HG03064 (cell line): ENCODE measurements at regions not wholly inside any gene's neighbourhood (a gene's known extent, or its start where the extent isn't known, plus 50 kb on each side); places are given as distances from the start of the nearest gene placed in this dataset.
A peak's percentile ranks its signal among the peaks of the same experiment; 100 is the strongest.

ENCODE experiments used
- ATAC-seq: cut with Tn5 transposase; IDR thresholded peaks from one replicate; pipeline ENCODE4 v1.9.1; 2021; ENCODE audit warnings: low read depth; ENCODE audit not compliant: unreplicated experiment

DNA sequence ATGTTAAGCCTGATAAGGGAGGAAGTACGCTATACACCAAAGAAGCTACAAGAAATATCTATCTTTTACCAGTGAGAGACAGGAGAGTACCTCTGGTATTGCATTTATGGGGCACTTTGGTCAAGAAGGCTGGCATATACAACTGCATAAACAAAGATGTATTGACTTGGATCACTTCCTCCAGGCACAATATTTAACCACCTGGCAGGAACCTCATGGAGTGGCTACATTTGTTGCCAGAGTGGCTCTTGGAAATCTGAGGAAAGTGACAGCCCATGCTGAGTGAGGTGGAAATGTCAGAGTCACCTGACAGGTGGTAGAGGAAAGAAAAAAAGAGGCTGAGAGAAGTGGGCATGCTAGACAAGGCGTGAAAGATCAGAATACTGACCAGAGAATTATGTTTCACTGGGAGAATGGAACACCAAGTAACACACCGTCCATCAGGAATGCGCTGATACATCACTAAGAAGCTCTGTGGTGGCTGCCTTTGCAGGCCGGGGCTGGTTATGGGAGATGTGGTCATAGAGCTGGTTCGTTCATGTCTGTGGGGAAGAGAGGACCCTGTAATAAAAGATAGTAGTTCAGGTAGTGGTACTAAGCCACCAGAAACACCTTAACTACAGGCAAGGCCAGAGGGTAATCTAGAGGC, 61.4 kb upstream of the UFL1 start:
- no peak for ATAC-seq

GRCh38 chr6:96465321-96465903, 56.2 kb upstream of the UFL1 start:
- no peak for ATAC-seq

- ATAC-seq, result peak; percentile 62
Observed at GRCh38 chr6:96466147-96466863, 55.3 kb upstream of the UFL1 start.

DNA sequence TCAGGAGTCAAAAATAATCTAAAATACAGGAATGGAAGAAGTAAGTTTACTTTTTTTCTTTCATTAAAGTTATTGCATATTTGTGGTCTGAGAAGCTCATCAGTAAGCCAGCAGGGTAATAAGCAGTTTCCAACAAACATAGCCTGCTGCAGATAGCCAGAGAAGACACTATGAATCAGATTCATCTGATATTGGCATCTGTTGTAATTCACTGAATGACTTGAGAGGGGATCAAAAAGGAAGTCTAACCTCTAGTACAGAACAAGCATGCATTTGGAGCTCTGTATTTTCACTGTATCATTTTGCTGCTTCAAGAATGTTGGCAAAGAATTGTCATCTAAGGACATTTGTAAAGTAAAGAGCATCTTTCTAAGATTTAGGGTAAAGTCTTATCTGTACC, 53.8 kb upstream of the UFL1 start:
- no peak for ATAC-seq

DNA sequence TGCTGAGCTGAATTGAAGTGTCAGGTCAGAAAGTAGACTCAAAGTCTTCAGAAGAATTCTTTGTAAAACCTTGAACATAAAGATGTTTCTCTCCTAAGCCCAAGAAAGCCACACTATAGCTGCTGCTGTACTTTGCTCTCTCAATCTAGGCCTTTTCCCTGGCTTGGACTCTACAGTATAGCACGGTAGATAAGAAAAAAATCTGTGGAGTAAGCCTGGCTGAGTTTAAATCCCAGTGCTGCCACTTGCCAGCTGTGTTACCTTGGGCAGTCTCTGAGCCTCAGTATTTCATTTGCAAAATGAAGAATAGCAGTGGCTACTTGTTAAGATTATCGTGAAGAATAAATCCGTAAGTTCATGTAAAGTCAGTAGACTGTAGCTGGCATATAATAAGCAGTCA, 53.3 kb upstream of the UFL1 start:
- ATAC-seq, result no peak

- no peak for ATAC-seq
Observed at GRCh38 chr6:96468681-96469224, 52.9 kb upstream of the UFL1 start.

DNA sequence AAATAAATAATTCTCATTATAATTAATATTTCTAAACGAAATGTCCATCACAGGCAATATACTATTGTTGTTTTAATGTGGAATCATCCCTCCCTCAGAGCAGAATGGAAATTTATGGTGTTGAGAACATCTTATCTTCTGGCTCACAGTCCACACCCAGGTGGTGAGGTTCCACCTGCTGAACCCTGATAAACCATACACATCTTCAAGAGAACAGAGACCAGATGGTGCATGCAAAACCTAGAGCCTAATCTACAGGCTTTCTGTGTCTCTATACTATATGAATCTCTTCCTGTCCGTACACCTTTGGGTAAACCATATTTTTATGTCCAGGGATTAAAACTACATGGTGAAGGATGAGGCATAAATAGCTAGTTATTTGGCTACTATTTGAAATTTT, 52.3 kb upstream of the UFL1 start:
- ATAC-seq, result no peak

- no peak for ATAC-seq
Observed at GRCh38 chr6:96470296-96470695, 51.3 kb upstream of the UFL1 start.
